ENCODE measurements at regions not wholly inside any gene's neighbourhood (a gene's known extent, or its start where the extent isn't known, plus 50 kb on each side); places are given as distances from the start of the nearest gene placed in this dataset.

GRCh38 chr12:58349161-58349560, 407.8 kb downstream of the ATP23 start:
- TF ChIP-seq RAD21 (IDR thresholded peaks at IDR 0.05; ENCODE audit: low read depth) (no peak), TEAD4 (IDR thresholded peaks at IDR 0.05) (no peak), TAF1 (IDR thresholded peaks at IDR 0.05; ENCODE audit: low read depth) (no peak), USF1 (IDR thresholded peaks at IDR 0.05) (no peak), REST (IDR thresholded peaks at IDR 0.05; ENCODE audit: low read depth) (no peak), TCF12 (IDR thresholded peaks at IDR 0.05; ENCODE audit: low read depth) (no peak), YY1 (IDR thresholded peaks at IDR 0.05; ENCODE audit: low read depth) (no peak)

All from Ishikawa (cell line).